ENCODE measurements at regions not wholly inside any gene's neighbourhood (a gene's known extent, or its start where the extent isn't known, plus 50 kb on each side); places are given as distances from the start of the nearest gene placed in this dataset.
"Not testable (repeated sequence)": the region's sequence is repeated elsewhere in the genome, so short reads cannot be mapped to it uniquely, and the experiment has no call there.

GRCh38 chr4:10388146-10388545, 69.1 kb downstream of the ZNF518B start:
- H3K27ac ChIP-seq (ENCODE audit: insufficient read length, low read depth, low read length); DNase-seq: not testable (repeated sequence)

More at GRCh38 chr4:10388146-10388545, 69.1 kb downstream of the ZNF518B start:
- H2BK5ac ChIP-seq (ENCODE audit: insufficient read length, low read length); H4K8ac ChIP-seq (replicated peaks; ENCODE audit: insufficient read length, low read depth, low read length); H4K5ac ChIP-seq (ENCODE audit: insufficient read length, low read depth, low read length); H3K9me3 ChIP-seq (ENCODE audit: control insufficient read depth, low read depth, low read length); H3K79me1 ChIP-seq (ENCODE audit: insufficient read depth, low read depth, low read length, poor library complexity, severe bottlenecking); H2BK20ac ChIP-seq (ENCODE audit: low read depth, low read length, poor library complexity, severe bottlenecking); H3K27me3 ChIP-seq (ENCODE audit: insufficient read depth, low read length); H3K79me2 ChIP-seq (ENCODE audit: insufficient read depth, low read length); H3K9ac ChIP-seq (ENCODE audit: extremely low read depth, insufficient read length, low read length); H3T11ph ChIP-seq (ENCODE audit: low read length); H2BK15ac ChIP-seq (ENCODE audit: low read depth, low read length); H3K4me1 ChIP-seq (ENCODE audit: insufficient read depth, low read length); H3K14ac ChIP-seq (ENCODE audit: insufficient read depth, low read length); H2AK5ac ChIP-seq (ENCODE audit: insufficient read length, low read length); H3K27me3 Mint-ChIP-seq (ENCODE audit: low read depth); H3K56ac ChIP-seq (ENCODE audit: insufficient read length, low read depth, low read length); H3K18ac ChIP-seq (ENCODE audit: insufficient read length, low read depth, low read length); H2BK120ac ChIP-seq (ENCODE audit: low read depth, low read length, poor library complexity, severe bottlenecking); H3K23me2 ChIP-seq (ENCODE audit: insufficient read length, low read depth, low read length, poor library complexity, severe bottlenecking); H3K23ac ChIP-seq (ENCODE audit: insufficient read length, low read depth, low read length); H4K20me1 ChIP-seq (ENCODE audit: control insufficient read depth, insufficient read depth, insufficient read length); H3K4me3 Mint-ChIP-seq; H3K4ac ChIP-seq (ENCODE audit: low read depth, low read length); H2AFZ ChIP-seq (ENCODE audit: low read length); H4K91ac ChIP-seq (ENCODE audit: insufficient read length, low read depth, low read length); H2BK12ac ChIP-seq (ENCODE audit: insufficient read length, low read depth, low read length); H3K4me2 ChIP-seq (ENCODE audit: insufficient read depth, insufficient read length, low read length): not testable (repeated sequence)
- Mint-ChIP-seq H3K9me3 (peaks cover 11 to 13% of the 10 kb centered on the region in 2 experiments; a peak in 4 of 5 replicates), H3K4me1 (peaks cover 24% of the 10 kb centered on the region in 2 experiments), H3K27ac (peak overlapping the region in 2 of 3 experiments; percentile 76 to 80; a peak in 3 of 7 replicates), H3K36me3 (ENCODE audit: insufficient read depth in 1 of 3, low read depth in 3 of 3) (peaks cover 0 to 26% (median 0%) of the 10 kb centered on the region in 3 experiments; a peak in 4 of 7 replicates)
- WGBS (ENCODE audit: extremely low coverage, insufficient read length, low lambda C conversion rate) = no CpG with 5 or more reads among the region's 3 CpGs
